ENCODE measurements at regions not wholly inside any gene's neighbourhood (a gene's known extent, or its start where the extent isn't known, plus 50 kb on each side); places are given as distances from the start of the nearest gene placed in this dataset.

- H3K27ac ChIP-seq (replicated peaks): no peak overlapping the region
- H3K4me3 ChIP-seq: no peak overlapping the region
- H3K36me3 ChIP-seq: no peaks in the 10 kb centered on the region
- H3K9me3 ChIP-seq (replicated peaks): no peaks in the 10 kb centered on the region
- DNase-seq: no peak
- TF ChIP-seq CTCF (IDR thresholded peaks at IDR 0.05; ENCODE audit: borderline replicate concordance): no peak
- intact Hi-C loops (cut with micrococcal nuclease): no loop called here
- no peaks in the 10 kb centered on the region for H3K27me3 ChIP-seq (ENCODE audit: low read depth)
- peaks cover 3% of the 10 kb centered on the region for H3K4me1 ChIP-seq
These were observed 456.4 kb downstream of the CCSER2 start for GRCh38 chr10:84784749-84785148.

GRCh38 chr10:84789026-84789425 is 460.6 kb downstream of the CCSER2 start:
- Histone ChIP-seq H3K9me3 (replicated peaks) (no peaks in the 10 kb centered on the region), H3K27ac (replicated peaks) (no peak overlapping the region), H3K4me1 (no peaks in the 10 kb centered on the region), H3K4me3 (no peak overlapping the region), H3K27me3 (ENCODE audit: low read depth) (no peaks in the 10 kb centered on the region), H3K36me3 (no peaks in the 10 kb centered on the region)
- intact Hi-C loops (cut with micrococcal nuclease): no loop called here
- no peak for TF ChIP-seq CTCF (IDR thresholded peaks at IDR 0.05; ENCODE audit: borderline replicate concordance)
- no peak for DNase-seq

DNA sequence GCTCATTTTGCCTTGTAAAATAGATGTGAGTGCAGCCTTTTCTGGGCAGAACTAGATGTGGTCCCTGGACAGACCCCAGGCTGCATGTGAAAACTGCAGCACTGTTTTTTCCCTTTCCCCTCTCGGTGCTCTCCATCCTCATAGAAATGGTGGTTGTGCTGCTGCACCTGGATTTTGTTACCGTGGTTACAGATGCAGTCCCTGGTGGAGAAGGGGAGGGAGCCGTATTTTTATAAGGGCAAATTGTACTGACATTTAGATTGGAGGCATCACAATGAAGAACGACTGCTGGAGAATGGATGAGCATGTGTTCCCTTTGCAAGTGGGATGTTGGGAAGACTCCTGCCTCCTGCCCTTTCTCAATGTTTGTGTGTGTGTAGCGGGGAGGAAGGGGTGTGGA is 469.9 kb downstream of the CCSER2 start:
- no peak overlapping the region for H3K27ac ChIP-seq (replicated peaks)
- H3K27me3 ChIP-seq (ENCODE audit: low read depth): peaks cover 5% of the 10 kb centered on the region
- TF ChIP-seq CTCF (IDR thresholded peaks at IDR 0.05; ENCODE audit: borderline replicate concordance): no peak
- DNase-seq: no peak
- intact Hi-C loops (cut with micrococcal nuclease): no loop called here
- no peaks in the 10 kb centered on the region for H3K36me3 ChIP-seq
- no peaks in the 10 kb centered on the region for H3K4me1 ChIP-seq
- H3K9me3 ChIP-seq (replicated peaks): no peaks in the 10 kb centered on the region
- H3K4me3 ChIP-seq: no peak overlapping the region

- Histone ChIP-seq H3K9me3 (replicated peaks) (no peaks in the 10 kb centered on the region), H3K27ac (replicated peaks) (no peak overlapping the region), H3K36me3 (no peaks in the 10 kb centered on the region), H3K27me3 (ENCODE audit: low read depth) (peaks cover 5% of the 10 kb centered on the region), H3K4me3 (no peak overlapping the region), H3K4me1 (no peaks in the 10 kb centered on the region)
- TF ChIP-seq CTCF (IDR thresholded peaks at IDR 0.05; ENCODE audit: borderline replicate concordance): no peak
- intact Hi-C loops (cut with micrococcal nuclease): no loop called here
- DNase-seq: no peak
These were observed 472.8 kb downstream of the CCSER2 start for GRCh38 chr10:84801156-84801555.

DNA sequence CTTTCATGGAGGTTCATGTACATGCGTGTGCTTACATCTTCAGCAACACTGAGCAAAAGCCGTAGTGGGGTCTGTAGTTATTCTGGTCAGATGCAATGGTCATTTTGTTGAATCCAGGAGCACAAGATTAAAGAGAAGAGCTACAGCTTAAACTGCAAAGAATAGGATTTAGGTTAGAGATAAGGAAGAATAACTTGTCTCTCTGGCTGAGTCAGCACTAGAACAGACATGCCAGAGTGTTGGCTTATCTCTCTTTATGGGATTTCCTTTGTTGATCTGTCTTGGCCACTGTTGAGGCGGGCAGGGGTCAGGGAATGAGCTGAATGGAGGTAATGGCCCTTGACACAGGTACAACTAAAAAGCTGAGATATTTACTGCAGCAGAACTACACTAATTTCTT is 473.5 kb downstream of the CCSER2 start:
- Histone ChIP-seq H3K36me3 (no peaks in the 10 kb centered on the region), H3K9me3 (replicated peaks) (no peaks in the 10 kb centered on the region), H3K27ac (replicated peaks) (no peak overlapping the region), H3K4me3 (no peak overlapping the region), H3K4me1 (no peaks in the 10 kb centered on the region), H3K27me3 (ENCODE audit: low read depth) (peaks cover 5% of the 10 kb centered on the region)
- TF ChIP-seq CTCF (IDR thresholded peaks at IDR 0.05; ENCODE audit: borderline replicate concordance): no peak
- intact Hi-C loops (cut with micrococcal nuclease): no loop called here
- no peak for DNase-seq

GRCh38 chr10:84805149-84805548 is 476.8 kb downstream of the CCSER2 start:
- Histone ChIP-seq H3K4me3 (no peak overlapping the region), H3K27me3 (ENCODE audit: low read depth) (no peaks in the 10 kb centered on the region), H3K27ac (replicated peaks) (no peak overlapping the region), H3K4me1 (no peaks in the 10 kb centered on the region), H3K9me3 (replicated peaks) (no peaks in the 10 kb centered on the region), H3K36me3 (no peaks in the 10 kb centered on the region)
- intact Hi-C loops (cut with micrococcal nuclease): no loop called here
- TF ChIP-seq CTCF (IDR thresholded peaks at IDR 0.05; ENCODE audit: borderline replicate concordance): no peak
- no peak for DNase-seq

Measured in left ventricle myocardium inferior (tissue), 1 donor.